Adrenal gland (tissue), 9 donors: ENCODE measurements at regions not wholly inside any gene's neighbourhood (a gene's known extent, or its start where the extent isn't known, plus 50 kb on each side); places are given as distances from the start of the nearest gene placed in this dataset.

Source experiments
- DNase-seq, 7 donors: peaks; one replicate each; pipeline ENCODE4 v3.0.0-alpha.2; 2019 to 2020
- H3K27ac ChIP-seq, 5 donors: fragments of 200-600 bp; sonication (generic) in 4 of 5; 1 replicate in 3 of 5; 2 replicates in 2 of 5; pipeline versions ENCODE4 v1.5.1 to v1.8.0; 2016 to 2020; ENCODE audit warnings: mild to moderate bottlenecking in 1 of 5
- H3K27me3 ChIP-seq: fragments of 200-600 bp; 2 replicates; pipeline ENCODE4 v1.8.0; 2021
- H3K36me3 ChIP-seq, 2 donors: fragments of 200-600 bp; replicated peaks in 1 of 2; 1 replicate in 1 of 2; 2 replicates in 1 of 2; pipeline versions ENCODE4 v1.5.1 to v1.8.0; 2018 to 2022
- H3K4me1 ChIP-seq, 2 donors: fragments of 200-600 bp; replicated peaks in 1 of 2; 1 replicate in 1 of 2; 2 replicates in 1 of 2; pipeline versions ENCODE4 v1.5.1 to v1.8.0; 2018 to 2021
- H3K4me3 ChIP-seq, 4 donors: fragments of 200-600 bp; sonication (generic) in 3 of 4; one replicate each; pipeline ENCODE4 v1.5.1; 2016 to 2018
- H3K9me3 ChIP-seq, 3 donors: fragments of 200-600 bp; sonication (generic) in 1 of 3; replicated peaks in 1 of 3; 1 replicate in 2 of 3; 2 replicates in 1 of 3; pipeline versions ENCODE4 v1.5.1 to v1.8.0; 2016 to 2021
- CTCF ChIP-seq, 6 experiments: fragments of 450-650 bp in 4 of 6; fragments of 200-600 bp in 2 of 6; sonication (generic) in 1 of 6; IDR thresholded peaks; 1 replicate in 5 of 6; 2 replicates in 1 of 6; pipeline versions ENCODE4 v1.5.1 to v1.8.0; 2016 to 2021; ENCODE audit warnings: antibody characterized with exemption in 6 of 6, mild to moderate bottlenecking in 2 of 6, moderate library complexity in 1 of 6
- POLR2A ChIP-seq, 2 donors: fragments of 450-650 bp; IDR thresholded peaks; one replicate each; pipeline ENCODE4 v1.6.1; 2017; ENCODE audit warnings: antibody characterized with exemption in 2 of 2, mild to moderate bottlenecking in 2 of 2, moderate library complexity in 1 of 2
- WGBS, 4 donors: extraction: QIAGEN DNeasy Blood & Tissue Kit in 2 of 4; methylation state at CpG; one replicate each; pipeline versions ENCODE4 v1.1.5 to v1.1.7; 2013 to 2017; 5-methylcytosine and 5-hydroxymethylcytosine counted together
- intact Hi-C, 2 donors: fragments of 100-400 bp; cut with DNase I; formaldehyde crosslinking; loops; one replicate each; pipeline versions ENCODE4 v1.14.1 to v1.15.0; 2022 to 2023
- donor health status: healthy with polysubstance abuse.
- donor health status: Bipolar disorder and iron deficiency.
- donor health status: DM: yes; HTN: yes; CAD: no.
- donor health status: DM: no; HTN: no; CAD: no.
- donor health status: DM: no; HTN: no; CAD: no.

GRCh38 chr15:69530991-69531664 is 78.5 kb downstream of the RPLP1 start:
- no peaks in the 10 kb centered on the region for H3K9me3 ChIP-seq
- TF ChIP-seq POLR2A (IDR thresholded peaks at IDR 0.05) = no peak
- TF ChIP-seq CTCF (IDR thresholded peaks at IDR 0.05) = no peak
- H3K27me3 ChIP-seq = no peaks in the 10 kb centered on the region
- H3K4me1 ChIP-seq = no peaks in the 10 kb centered on the region
- intact Hi-C loops = no loop called here
- H3K27ac ChIP-seq = no peak overlapping the region
- DNase-seq = no peak
- no peak overlapping the region for H3K4me3 ChIP-seq
- WGBS, 4 donors = 64 to 71% (median 70%) methylated on average over 5 to 13 of the region's 13 CpGs
- H3K36me3 ChIP-seq = no peaks in the 10 kb centered on the region

GRCh38 chr15:69531665-69532027 is 79.0 kb downstream of the RPLP1 start:
- H3K4me1 ChIP-seq = no peaks in the 10 kb centered on the region
- DNase-seq = no peak
- H3K36me3 ChIP-seq = no peaks in the 10 kb centered on the region
- no peak overlapping the region for H3K4me3 ChIP-seq
- no peaks in the 10 kb centered on the region for H3K9me3 ChIP-seq
- intact Hi-C loops = no loop called here
- H3K27me3 ChIP-seq = no peaks in the 10 kb centered on the region
- H3K27ac ChIP-seq = no peak overlapping the region
- WGBS, 4 donors = 17 to 50% (median 37%) methylated on average over 3 to 6 of the region's 6 CpGs
- no peak for TF ChIP-seq CTCF (IDR thresholded peaks at IDR 0.05)
- no peak for TF ChIP-seq POLR2A (IDR thresholded peaks at IDR 0.05)

GRCh38 chr15:69532066-69532465 is 79.4 kb downstream of the RPLP1 start:
- Histone ChIP-seq H3K9me3 (no peaks in the 10 kb centered on the region), H3K4me3 (no peak overlapping the region), H3K27me3 (no peaks in the 10 kb centered on the region), H3K27ac (no peak overlapping the region), H3K4me1 (no peaks in the 10 kb centered on the region), H3K36me3 (no peaks in the 10 kb centered on the region)
- 44 to 100% (median 70%) methylated on average over 1 of the region's 1 CpG for WGBS, 4 donors
- TF ChIP-seq CTCF (IDR thresholded peaks at IDR 0.05) = no peak
- TF ChIP-seq POLR2A (IDR thresholded peaks at IDR 0.05) = no peak
- DNase-seq = no peak
- intact Hi-C loops = no loop called here

- H3K4me1 ChIP-seq = no peaks in the 10 kb centered on the region
- TF ChIP-seq POLR2A (IDR thresholded peaks at IDR 0.05) = no peak
- TF ChIP-seq CTCF (IDR thresholded peaks at IDR 0.05) = no peak
- H3K27ac ChIP-seq = no peak overlapping the region
- intact Hi-C loops = no loop called here
- H3K36me3 ChIP-seq = no peaks in the 10 kb centered on the region
- DNase-seq = no peak
- H3K27me3 ChIP-seq = no peaks in the 10 kb centered on the region
- no peak overlapping the region for H3K4me3 ChIP-seq
- H3K9me3 ChIP-seq = no peaks in the 10 kb centered on the region
- WGBS, 4 donors = 77 to 91% (median 85%) methylated on average over 4 of the region's 4 CpGs
Observed at GRCh38 chr15:69532856-69533255, 80.2 kb downstream of the RPLP1 start.
